GM23248 (cell line): ENCODE measurements at regions not wholly inside any gene's neighbourhood (a gene's known extent, or its start where the extent isn't known, plus 50 kb on each side); places are given as distances from the start of the nearest gene placed in this dataset.

Experiments used
- EZH2 ChIP-seq: fragments of 200-600 bp; sonication (generic); IDR thresholded peaks from 2 replicates; pipeline ENCODE4 v1.6.1; 2018; ENCODE audit warnings: antibody characterized with exemption, mild to moderate bottlenecking; ENCODE audit not compliant: insufficient read depth, poor library complexity, severe bottlenecking
- EZH2phosphoT487 ChIP-seq: fragments of 200-600 bp; sonication (generic); IDR thresholded peaks from 2 replicates; pipeline ENCODE4 v1.6.1; 2018; ENCODE audit warnings: antibody characterized with exemption, moderate library complexity, mild to moderate bottlenecking, low read depth; ENCODE audit not compliant: insufficient read depth

DNA sequence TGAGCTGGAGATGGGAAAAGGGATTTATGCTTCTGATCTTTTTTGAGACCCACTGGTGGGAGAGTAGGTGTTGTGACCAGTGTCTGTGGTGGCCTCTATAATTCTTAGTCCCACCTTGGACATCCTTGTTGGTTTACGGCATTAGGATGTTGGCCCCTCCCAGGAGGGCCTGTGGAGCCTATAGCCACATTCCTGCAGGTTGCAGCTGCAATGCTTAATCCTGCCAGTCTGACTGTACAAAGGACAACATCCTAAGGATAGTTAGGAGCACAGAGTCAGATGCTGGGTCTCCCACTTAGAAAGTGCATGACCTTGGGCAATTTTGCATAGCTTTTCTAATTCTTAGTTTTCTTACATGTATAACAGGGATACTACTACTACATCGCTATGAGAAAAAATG lies 150.9 kb upstream of the SLC38A2 start:
- no peak for TF ChIP-seq EZH2
- no peak for TF ChIP-seq EZH2phosphoT487
